Urinary bladder (tissue), 3 donors: ENCODE measurements at regions not wholly inside any gene's neighbourhood (a gene's known extent, or its start where the extent isn't known, plus 50 kb on each side); places are given as distances from the start of the nearest gene placed in this dataset.

ENCODE experiments used
- DNase-seq: peaks from one replicate; pipeline ENCODE4 v3.0.0-alpha.2; 2015; ENCODE audit errors: extremely low spot score
- H3K27ac ChIP-seq: one replicate; pipeline ENCODE4 v1.5.1; 2013; ENCODE audit warnings: low read depth, mild to moderate bottlenecking, moderate library complexity
- H3K36me3 ChIP-seq: one replicate; pipeline ENCODE4 v1.6.1; 2013; ENCODE audit warnings: mild to moderate bottlenecking, moderate library complexity; ENCODE audit not compliant: insufficient read depth
- H3K4me1 ChIP-seq: one replicate; pipeline ENCODE4 v1.6.1; 2013; ENCODE audit warnings: mild to moderate bottlenecking, moderate library complexity; ENCODE audit not compliant: insufficient read depth
- H3K4me3 ChIP-seq: one replicate; pipeline ENCODE4 v1.5.1; 2013; ENCODE audit warnings: low read depth, low read length
- WGBS: extraction: QIAGEN DNeasy Blood & Tissue Kit; methylation state at CpG from one replicate; pipeline ENCODE4 v1.1.7; 2013; 5-methylcytosine and 5-hydroxymethylcytosine counted together
- donor health status: healthy with polysubstance abuse.
- donor health status: healthy.

DNA sequence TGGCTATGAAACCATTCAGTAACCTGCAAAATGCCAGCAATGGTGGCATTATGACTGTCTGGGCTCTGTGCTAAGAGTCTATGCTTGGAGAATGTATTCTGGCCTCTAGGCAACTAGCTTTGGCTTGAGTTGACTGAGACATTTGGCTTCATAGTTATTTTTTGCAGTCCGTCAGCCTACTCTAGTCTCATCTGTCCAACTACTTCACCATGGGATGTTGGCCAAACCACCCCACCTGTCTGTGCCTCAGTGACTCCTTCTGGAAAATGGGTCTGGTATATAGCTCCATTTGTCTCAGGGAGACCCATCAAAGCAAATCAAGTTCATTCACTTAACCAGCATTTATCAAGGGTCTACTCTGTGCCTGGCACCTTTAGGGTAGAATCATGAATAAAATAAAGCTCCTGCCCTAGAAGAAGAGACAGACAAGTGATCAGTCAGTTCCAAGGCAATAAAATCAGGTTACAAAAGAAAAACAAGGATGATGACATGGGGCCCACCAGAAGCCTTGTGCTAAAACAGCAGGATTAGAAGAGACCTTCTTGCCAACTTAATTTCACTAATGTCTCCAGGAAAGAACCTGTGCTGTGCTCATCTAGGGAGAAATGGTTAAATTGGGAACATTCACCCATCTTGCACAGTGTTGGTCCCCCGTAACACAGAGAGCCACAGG lies 102.4 kb upstream of the ARMC2 start:
- H3K36me3 ChIP-seq: no peaks in the 10 kb centered on the region
- 96% methylated on average over 2 of the region's 2 CpGs for WGBS
- H3K4me3 ChIP-seq: no peak overlapping the region
- no peak for DNase-seq
- no peak overlapping the region for H3K27ac ChIP-seq
- no peaks in the 10 kb centered on the region for H3K4me1 ChIP-seq

DNA sequence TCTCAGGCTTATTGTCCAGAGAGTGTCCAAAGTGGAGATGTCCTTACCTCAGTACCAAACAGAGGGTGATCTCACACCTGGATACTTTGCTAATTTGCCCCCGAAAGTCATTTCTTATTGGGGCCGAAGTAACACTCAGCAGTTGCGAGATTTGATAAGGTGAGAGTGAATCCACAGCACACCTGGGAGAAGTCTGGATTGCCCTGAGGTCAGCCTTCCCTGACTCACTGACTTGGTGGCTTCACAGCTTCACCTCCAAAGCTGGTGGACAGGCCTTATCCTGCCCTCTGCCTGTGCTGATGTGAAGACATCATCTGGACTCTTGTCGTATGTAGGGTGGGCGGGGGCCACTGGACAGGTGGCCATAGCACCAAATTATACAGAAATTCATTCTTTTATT lies 101.9 kb upstream of the ARMC2 start:
- no peak overlapping the region for H3K4me3 ChIP-seq
- 86% methylated on average over 5 of the region's 5 CpGs for WGBS
- H3K4me1 ChIP-seq: no peaks in the 10 kb centered on the region
- no peaks in the 10 kb centered on the region for H3K36me3 ChIP-seq
- H3K27ac ChIP-seq: no peak overlapping the region
- no peak for DNase-seq

DNA sequence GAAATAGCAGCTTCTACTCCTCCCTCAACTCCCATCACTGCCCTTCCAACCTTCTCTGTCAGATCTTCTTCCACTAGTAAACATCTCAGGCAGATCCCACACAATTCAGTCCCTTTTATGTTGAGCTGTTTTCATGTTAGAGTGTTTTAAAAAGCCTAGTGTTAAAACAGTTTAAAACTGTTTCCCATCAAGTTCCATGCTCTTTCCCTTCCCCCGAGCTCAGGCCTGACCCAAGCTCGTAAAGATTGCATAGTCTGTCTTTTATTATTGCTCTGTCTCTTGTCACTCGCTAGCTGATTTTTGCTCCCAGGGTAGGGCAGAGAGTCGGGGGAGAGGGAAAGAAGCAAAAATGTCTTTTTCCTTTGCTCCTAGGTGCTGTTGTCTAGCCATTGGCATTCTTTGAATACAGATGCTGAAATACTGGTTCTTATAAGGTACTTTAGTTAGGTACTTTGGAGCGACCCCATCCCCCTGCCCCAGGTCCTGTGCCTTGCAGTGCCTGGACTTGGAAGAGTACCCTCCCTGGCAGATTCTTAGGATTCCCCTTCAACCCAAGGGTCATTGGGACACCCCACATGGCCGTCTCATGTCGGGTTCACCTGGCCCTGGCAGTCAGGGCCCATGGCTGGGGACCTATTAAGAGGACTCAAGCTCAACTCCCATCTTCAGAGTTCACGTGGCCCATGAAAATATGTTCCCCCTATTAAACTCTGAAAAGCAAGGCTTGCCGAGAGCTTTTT lies 101.2 kb upstream of the ARMC2 start:
- Histone ChIP-seq H3K4me1 (no peaks in the 10 kb centered on the region), H3K27ac (no peak overlapping the region), H3K4me3 (no peak overlapping the region), H3K36me3 (no peaks in the 10 kb centered on the region)
- WGBS: 72% methylated on average over 9 of the region's 9 CpGs
- no peak for DNase-seq

DNA sequence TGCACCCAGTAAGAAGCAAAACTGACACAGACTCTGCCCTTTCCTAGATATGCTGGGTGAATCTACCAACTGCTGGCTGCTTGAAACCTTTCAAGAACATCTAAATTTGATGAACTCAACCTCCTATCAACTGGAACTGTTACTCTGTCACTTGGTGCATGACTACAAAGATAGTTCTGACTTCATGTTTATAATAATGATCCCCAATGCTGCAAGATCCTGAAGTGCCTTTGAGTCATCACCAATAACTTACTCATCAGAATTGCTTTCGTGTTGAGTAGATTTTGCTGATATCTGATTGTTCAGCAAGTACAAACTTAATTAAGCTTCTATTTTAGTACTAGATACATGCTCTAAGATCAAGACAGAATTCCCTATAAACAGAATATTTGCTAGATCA lies 100.2 kb upstream of the ARMC2 start:
- WGBS: 93% methylated on average over 1 of the region's 1 CpG
- Histone ChIP-seq H3K4me1 (no peaks in the 10 kb centered on the region), H3K36me3 (no peaks in the 10 kb centered on the region), H3K4me3 (no peak overlapping the region), H3K27ac (no peak overlapping the region)
- DNase-seq: no peak

DNA sequence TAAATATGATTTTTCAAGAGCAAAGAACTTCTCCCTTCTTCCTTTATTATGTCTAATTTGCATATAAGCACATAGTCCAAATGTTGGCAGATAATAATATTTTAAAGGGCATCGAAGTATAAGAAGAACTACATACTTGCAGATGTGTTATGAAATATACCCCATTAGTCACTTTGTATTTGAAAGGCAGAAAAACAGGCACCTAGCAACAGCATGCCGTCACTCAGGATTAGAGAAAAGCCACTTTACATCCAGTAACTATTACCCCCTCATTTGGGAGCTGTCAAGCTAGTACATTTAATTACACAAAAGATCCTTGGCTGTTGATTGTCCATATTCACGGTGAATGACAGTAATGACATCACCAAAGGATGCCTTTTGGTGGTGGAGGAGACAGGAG lies 99.3 kb upstream of the ARMC2 start:
- DNase-seq: no peak
- Histone ChIP-seq H3K27ac (no peak overlapping the region), H3K4me3 (no peak overlapping the region), H3K4me1 (no peaks in the 10 kb centered on the region), H3K36me3 (no peaks in the 10 kb centered on the region)
- WGBS: 92% methylated on average over 3 of the region's 3 CpGs

DNA sequence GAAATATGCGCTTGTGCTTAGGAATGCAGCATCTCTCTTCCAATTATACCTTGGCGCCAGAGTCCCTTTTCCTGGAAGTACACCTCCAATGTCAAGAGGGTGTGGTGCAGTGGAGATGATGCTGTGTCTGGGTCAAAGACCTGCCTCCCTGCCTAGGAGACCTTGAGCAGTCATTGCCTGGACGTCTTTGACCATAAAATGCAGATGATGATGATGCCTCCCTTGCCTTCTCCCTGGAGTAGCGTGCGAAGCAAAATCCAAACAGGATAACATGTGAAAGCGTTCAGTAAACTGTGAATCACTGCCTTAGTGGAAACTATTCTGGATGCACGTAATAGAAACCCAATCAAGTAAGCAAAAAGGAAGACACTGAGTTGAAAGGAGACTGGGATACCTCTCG lies 97.4 kb upstream of the ARMC2 start:
- Histone ChIP-seq H3K4me1 (no peaks in the 10 kb centered on the region), H3K27ac (no peak overlapping the region), H3K4me3 (no peak overlapping the region), H3K36me3 (no peaks in the 10 kb centered on the region)
- DNase-seq: no peak
- 92% methylated on average over 8 of the region's 8 CpGs for WGBS

DNA sequence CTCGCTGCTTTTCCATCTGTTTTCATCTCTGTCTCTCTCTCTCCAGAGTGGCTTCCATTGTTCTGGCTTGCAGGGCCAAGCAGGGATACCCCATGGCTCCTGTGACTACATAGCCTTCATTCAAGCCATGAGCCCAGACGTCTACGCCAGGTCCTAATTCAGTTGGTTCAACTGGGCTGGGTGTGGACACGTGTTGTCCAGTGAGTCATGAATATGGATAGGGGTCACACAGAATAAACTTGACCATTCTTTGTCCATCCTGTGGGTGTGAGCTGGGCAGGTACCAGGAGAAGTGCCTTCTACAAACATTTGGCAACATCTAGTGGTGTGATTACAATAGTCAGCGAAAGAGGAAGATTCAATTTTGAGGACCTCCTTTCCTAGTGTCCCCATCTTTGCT lies 96.9 kb upstream of the ARMC2 start:
- H3K36me3 ChIP-seq: no peaks in the 10 kb centered on the region
- DNase-seq: no peak
- H3K27ac ChIP-seq: no peak overlapping the region
- WGBS: 96% methylated on average over 5 of the region's 5 CpGs
- H3K4me3 ChIP-seq: no peak overlapping the region
- no peaks in the 10 kb centered on the region for H3K4me1 ChIP-seq

DNA sequence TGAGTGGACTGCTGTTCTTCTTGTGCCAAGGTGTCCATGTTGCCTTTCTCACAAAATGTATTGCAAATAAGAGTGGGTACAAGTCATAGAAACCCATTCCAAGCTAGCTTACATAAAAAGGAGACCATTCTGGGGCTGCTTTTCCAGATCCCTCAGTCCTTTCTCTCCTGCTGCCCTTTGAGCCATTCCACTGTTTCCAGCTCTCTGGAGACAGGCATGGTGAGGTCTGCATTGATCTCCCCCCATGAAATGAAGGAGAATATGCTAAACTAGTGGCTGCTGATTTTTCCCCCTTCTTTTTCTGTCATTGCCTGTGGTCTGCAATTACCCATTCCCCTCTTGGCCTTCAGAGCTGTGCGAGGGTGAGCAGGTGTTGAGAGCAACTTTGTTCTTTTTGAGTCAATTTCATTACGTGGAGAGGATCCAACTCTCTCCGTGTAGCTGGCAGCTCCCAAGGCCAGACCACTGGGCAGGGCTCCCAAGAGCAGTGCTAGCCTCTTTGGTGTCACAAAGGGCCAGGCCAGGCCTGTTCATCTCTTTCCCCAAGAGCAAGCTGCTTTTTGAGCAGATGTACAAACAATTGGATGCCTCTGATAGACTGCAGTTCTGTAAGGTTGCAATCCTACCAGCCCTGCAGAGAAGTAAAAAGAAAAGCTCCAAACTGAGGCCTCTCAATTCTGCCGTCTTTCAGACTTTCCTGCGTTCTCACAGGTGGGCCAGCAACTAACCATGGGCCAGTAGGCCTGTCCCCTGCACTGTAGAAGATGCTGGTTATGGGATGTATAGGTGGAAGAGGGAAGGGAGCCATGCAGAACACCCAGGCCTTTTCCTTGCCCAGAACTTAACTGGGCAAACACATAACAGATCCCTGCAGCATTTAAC lies 96.1 kb upstream of the ARMC2 start:
- Histone ChIP-seq H3K4me3 (no peak overlapping the region), H3K36me3 (no peaks in the 10 kb centered on the region), H3K4me1 (no peaks in the 10 kb centered on the region), H3K27ac (no peak overlapping the region)
- DNase-seq: no peak
- WGBS: 70% methylated on average over 5 of the region's 5 CpGs

DNA sequence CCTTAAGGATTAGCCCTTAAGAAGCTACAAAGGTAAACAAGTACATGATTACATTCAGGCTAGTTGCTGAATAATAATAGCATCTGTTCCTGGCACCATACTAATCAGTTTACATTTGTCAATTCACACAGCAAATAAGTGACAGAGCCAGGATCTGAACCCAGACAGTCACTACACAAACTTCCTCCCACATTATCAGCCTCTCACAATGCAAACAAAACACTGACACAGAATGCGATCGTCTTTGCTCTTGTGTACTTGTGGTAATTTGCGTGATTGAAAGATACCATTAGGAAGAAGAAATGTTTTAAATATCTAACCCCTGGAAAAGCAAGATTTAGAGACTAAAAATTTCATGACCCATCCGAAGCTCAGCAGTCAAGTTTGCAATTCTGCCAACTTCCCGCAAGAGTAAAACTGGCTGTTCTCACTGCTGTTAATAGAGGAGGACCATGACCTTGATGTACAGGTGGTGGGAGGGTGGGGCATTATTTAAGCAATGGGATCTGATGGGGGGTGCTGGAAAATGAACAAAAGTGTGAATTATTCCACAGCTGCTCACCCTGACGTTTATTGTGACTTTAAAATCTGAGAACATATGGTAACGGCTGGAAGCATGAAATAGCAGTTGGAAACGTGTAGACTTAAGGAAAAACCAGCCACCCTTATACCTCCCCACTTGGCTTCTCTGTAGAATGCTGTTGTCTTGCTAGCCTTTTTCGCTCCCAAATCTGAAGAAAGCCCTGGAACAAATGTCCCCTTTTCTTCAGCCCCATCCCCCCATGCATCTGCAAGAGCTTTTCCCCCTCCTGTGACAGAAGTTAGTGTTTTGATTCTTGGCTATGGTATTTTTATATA lies 95.3 kb upstream of the ARMC2 start:
- H3K4me3 ChIP-seq: no peak overlapping the region
- DNase-seq: no peak
- H3K4me1 ChIP-seq: no peaks in the 10 kb centered on the region
- H3K36me3 ChIP-seq: no peaks in the 10 kb centered on the region
- no peak overlapping the region for H3K27ac ChIP-seq
- 77% methylated on average over 9 of the region's 9 CpGs for WGBS

DNA sequence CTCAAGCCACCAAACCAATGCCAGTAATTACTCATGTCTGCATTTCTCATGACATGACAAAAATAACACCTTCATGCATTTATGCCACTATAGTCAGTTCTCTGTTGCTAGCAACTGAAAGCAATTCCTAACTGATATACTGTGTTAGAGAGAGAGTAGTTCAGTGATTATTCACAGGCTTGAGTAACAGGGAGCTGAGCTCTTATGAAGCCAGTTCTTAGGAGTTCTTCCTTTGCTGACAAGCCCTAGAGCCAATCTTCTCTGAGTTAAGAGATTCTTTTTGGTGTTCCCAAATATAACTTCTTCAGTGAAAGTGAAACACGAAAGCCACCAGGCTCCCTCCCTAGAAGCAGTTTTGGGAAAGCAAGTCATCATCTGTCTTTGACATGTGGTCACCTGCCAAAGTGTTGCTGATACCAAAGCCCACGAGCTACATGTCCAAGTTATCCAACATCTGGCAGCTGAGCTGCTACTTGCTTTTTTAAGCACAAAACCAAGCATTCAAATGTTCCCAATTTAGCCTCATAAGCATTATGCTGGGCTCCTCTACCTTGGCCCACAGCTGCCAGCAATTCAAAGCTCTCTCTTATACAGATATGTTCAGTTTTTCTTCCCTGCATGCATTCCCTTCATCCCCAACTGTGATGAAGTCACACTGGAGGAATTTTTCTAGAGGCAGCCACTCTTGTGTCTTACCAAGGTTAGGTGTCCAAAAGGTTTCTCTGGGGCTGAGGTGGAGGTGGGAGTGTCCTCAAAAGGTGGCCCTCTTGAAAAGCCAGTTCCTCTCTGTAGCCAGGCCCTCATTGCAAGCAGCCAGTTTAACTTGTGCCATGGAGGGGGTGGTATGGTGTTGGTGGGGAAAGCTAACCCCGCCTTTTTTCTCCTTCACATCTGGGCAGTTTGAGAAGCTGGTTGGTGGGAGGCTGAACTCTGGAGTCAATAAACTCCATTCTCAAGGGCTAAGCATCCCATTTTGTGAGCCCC lies 92.7 kb upstream of the ARMC2 start:
- Histone ChIP-seq H3K36me3 (no peaks in the 10 kb centered on the region), H3K4me3 (no peak overlapping the region), H3K27ac (no peak overlapping the region), H3K4me1 (no peaks in the 10 kb centered on the region)
- WGBS: 58% methylated on average over 3 of the region's 3 CpGs
- DNase-seq: no peak

DNA sequence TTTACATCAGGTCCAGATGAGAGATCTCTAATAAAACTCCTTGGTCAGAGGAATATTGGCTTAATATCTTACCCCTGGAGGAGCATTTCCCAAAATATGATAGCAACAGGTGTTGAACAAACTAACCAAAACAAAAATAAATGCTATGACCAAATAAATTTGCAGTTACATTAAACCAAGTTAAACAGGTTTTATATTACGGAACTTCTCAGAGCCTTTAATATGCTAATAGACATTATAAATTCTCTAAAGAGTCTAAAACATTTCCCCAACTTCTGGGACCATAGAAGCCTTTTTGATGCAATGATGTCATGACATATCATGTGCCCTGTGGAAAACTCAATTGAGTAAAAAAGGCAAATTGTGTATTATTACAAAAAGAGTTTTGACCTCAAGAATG lies 90.9 kb upstream of the ARMC2 start:
- 94% methylated on average over 1 of the region's 1 CpG for WGBS

DNA sequence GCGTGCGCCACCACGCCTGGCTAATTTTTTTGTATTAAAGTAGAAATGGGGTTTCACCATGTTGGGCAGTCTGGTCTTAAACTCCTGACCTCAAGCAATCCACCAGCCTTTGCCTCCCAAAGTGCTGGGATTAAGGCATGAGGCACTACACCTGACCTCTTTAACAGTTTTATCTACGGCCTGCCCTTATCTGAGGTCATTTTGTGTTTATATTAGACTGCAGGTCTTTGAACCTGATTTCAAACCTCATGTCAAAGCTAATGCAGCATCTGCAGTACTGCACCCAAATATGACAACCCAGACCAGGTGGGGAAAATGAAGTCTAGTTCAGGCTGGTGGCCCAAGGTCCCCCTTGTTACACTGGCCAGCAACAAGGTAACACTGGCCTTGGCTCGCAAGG lies 89.3 kb upstream of the ARMC2 start:
- no peaks in the 10 kb centered on the region for H3K36me3 ChIP-seq
- H3K4me3 ChIP-seq: no peak overlapping the region
- DNase-seq: no peak
- WGBS: 98% methylated on average over 5 of the region's 5 CpGs
- H3K4me1 ChIP-seq: no peaks in the 10 kb centered on the region
- no peak overlapping the region for H3K27ac ChIP-seq

More for the DNA sequence above, 90.9 kb upstream of the ARMC2 start:
- no peaks in the 10 kb centered on the region for H3K36me3 ChIP-seq
- no peak for DNase-seq
- H3K4me1 ChIP-seq: no peaks in the 10 kb centered on the region
- H3K27ac ChIP-seq: no peak overlapping the region
- H3K4me3 ChIP-seq: no peak overlapping the region
